Suprapubic skin (tissue), 4 donors: ENCODE measurements at regions not wholly inside any gene's neighbourhood (a gene's known extent, or its start where the extent isn't known, plus 50 kb on each side); places are given as distances from the start of the nearest gene placed in this dataset.

ENCODE experiments used
- DNase-seq, 2 donors: peaks; one replicate each; pipeline ENCODE4 v3.0.0-alpha.2; 2019; ENCODE audit warnings: low spot score in 2 of 2
- H3K27ac ChIP-seq: fragments of 200-600 bp; sonication (generic); one replicate; pipeline ENCODE4 v1.5.1; 2019
- H3K27me3 ChIP-seq: fragments of 200-600 bp; sonication (generic); one replicate; pipeline ENCODE4 v1.5.1; 2019
- H3K36me3 ChIP-seq: fragments of 200-600 bp; sonication (generic); one replicate; pipeline ENCODE4 v1.5.1; 2019
- H3K4me1 ChIP-seq: fragments of 200-600 bp; sonication (generic); one replicate; pipeline ENCODE4 v1.5.1; 2019
- H3K4me3 ChIP-seq: fragments of 200-600 bp; sonication (generic); one replicate; pipeline ENCODE4 v1.5.1; 2019; ENCODE audit warnings: mild to moderate bottlenecking
- H3K9me3 ChIP-seq: fragments of 200-600 bp; sonication (generic); one replicate; pipeline ENCODE4 v1.5.1; 2019
- CTCF ChIP-seq, 2 donors: fragments of 200-600 bp in 1 of 2; fragments of 450-650 bp in 1 of 2; sonication (generic) in 1 of 2; IDR thresholded peaks; one replicate each; pipeline ENCODE4 v1.5.1; 2016 to 2019; ENCODE audit warnings: antibody characterized with exemption in 2 of 2, mild to moderate bottlenecking in 1 of 2, moderate library complexity in 1 of 2
- EP300 ChIP-seq: sonication (generic); formaldehyde crosslinking; IDR thresholded peaks from one replicate; pipeline ENCODE4 v1.6.1; 2017; ENCODE audit warnings: antibody characterized with exemption
- POLR2A ChIP-seq, 2 donors: fragments of 450-650 bp; IDR thresholded peaks; one replicate each; pipeline ENCODE4 v1.6.1; 2017; ENCODE audit warnings: antibody characterized with exemption in 2 of 2, mild to moderate bottlenecking in 2 of 2, moderate library complexity in 2 of 2
- POLR2AphosphoS5 ChIP-seq, 3 donors: sonication (generic); formaldehyde crosslinking; IDR thresholded peaks; one replicate each; pipeline ENCODE4 v1.6.1; 2017; ENCODE audit warnings: antibody characterized with exemption in 3 of 3
- WGBS: methylation state at CpG from one replicate; pipeline ENCODE4 v1.1.5; 2018; 5-methylcytosine and 5-hydroxymethylcytosine counted together

- H3K36me3 ChIP-seq, result no peaks in the 10 kb centered on the region
These were observed 113.2 kb downstream of the HERPUD2 start for GRCh38 chr7:35581605-35582210.

GRCh38 chr7:35576031-35576573 lies 118.8 kb downstream of the HERPUD2 start:
- H3K9me3 ChIP-seq, result peaks cover 3% of the 10 kb centered on the region
- no peaks in the 10 kb centered on the region for H3K4me1 ChIP-seq
- H3K36me3 ChIP-seq, result no peaks in the 10 kb centered on the region
- TF ChIP-seq CTCF (IDR thresholded peaks at IDR 0.05), result no peak
- no peak for DNase-seq
- no peak overlapping the region for H3K27ac ChIP-seq
- H3K27me3 ChIP-seq, result no peaks in the 10 kb centered on the region
- WGBS, result 69% methylated on average over 5 of the region's 5 CpGs
- no peak overlapping the region for H3K4me3 ChIP-seq

More at GRCh38 chr7:35581605-35582210, 113.2 kb downstream of the HERPUD2 start:
- TF ChIP-seq POLR2AphosphoS5 (IDR thresholded peaks at IDR 0.05), result no peak
- TF ChIP-seq POLR2A (IDR thresholded peaks at IDR 0.05), result no peak
- no peak for TF ChIP-seq EP300
- no peak for TF ChIP-seq CTCF (IDR thresholded peaks at IDR 0.05)
- no peak for DNase-seq
- peaks cover 3% of the 10 kb centered on the region for H3K9me3 ChIP-seq
- H3K4me1 ChIP-seq, result no peaks in the 10 kb centered on the region
- H3K27ac ChIP-seq, result no peak overlapping the region
- 77% methylated on average over 7 of the region's 7 CpGs for WGBS
- H3K4me3 ChIP-seq, result no peak overlapping the region
- no peaks in the 10 kb centered on the region for H3K27me3 ChIP-seq

- TF ChIP-seq EP300, result no peak
- TF ChIP-seq POLR2A (IDR thresholded peaks at IDR 0.05), result no peak
- no peak for TF ChIP-seq CTCF (IDR thresholded peaks at IDR 0.05)
- TF ChIP-seq POLR2AphosphoS5 (IDR thresholded peaks at IDR 0.05), result no peak
- H3K9me3 ChIP-seq, result no peaks in the 10 kb centered on the region
- no peaks in the 10 kb centered on the region for H3K36me3 ChIP-seq
- H3K4me1 ChIP-seq, result no peaks in the 10 kb centered on the region
- H3K4me3 ChIP-seq, result no peak overlapping the region
- WGBS, result 94% methylated on average over 3 of the region's 3 CpGs
- no peak for DNase-seq
- H3K27ac ChIP-seq, result no peak overlapping the region
- H3K27me3 ChIP-seq, result no peaks in the 10 kb centered on the region
These were observed 123.2 kb downstream of the HERPUD2 start for GRCh38 chr7:35571611-35572240.

- H3K27me3 ChIP-seq, result no peaks in the 10 kb centered on the region
- H3K36me3 ChIP-seq, result no peaks in the 10 kb centered on the region
- no peak overlapping the region for H3K27ac ChIP-seq
- TF ChIP-seq CTCF (IDR thresholded peaks at IDR 0.05) (no peak), POLR2A (IDR thresholded peaks at IDR 0.05) (no peak), EP300 (no peak), POLR2AphosphoS5 (IDR thresholded peaks at IDR 0.05) (no peak)
- no peaks in the 10 kb centered on the region for H3K9me3 ChIP-seq
- DNase-seq, result no peak
- H3K4me1 ChIP-seq, result no peaks in the 10 kb centered on the region
- no peak overlapping the region for H3K4me3 ChIP-seq
- WGBS, result 77% methylated on average over 5 of the region's 5 CpGs
These were observed 124.0 kb downstream of the HERPUD2 start for GRCh38 chr7:35570937-35571336.

- WGBS, result 30% methylated on average over 3 of the region's 3 CpGs
- no peak for DNase-seq
- Histone ChIP-seq H3K9me3 (no peaks in the 10 kb centered on the region), H3K4me3 (no peak overlapping the region), H3K36me3 (no peaks in the 10 kb centered on the region), H3K4me1 (no peaks in the 10 kb centered on the region), H3K27me3 (no peaks in the 10 kb centered on the region), H3K27ac (no peak overlapping the region)
- TF ChIP-seq CTCF (IDR thresholded peaks at IDR 0.05) (no peak), POLR2AphosphoS5 (IDR thresholded peaks at IDR 0.05) (no peak)
These were observed 129.0 kb downstream of the HERPUD2 start for GRCh38 chr7:35565927-35566326.
